GM12891 (cell line): ENCODE measurements at regions not wholly inside any gene's neighbourhood (a gene's known extent, or its start where the extent isn't known, plus 50 kb on each side); places are given as distances from the start of the nearest gene placed in this dataset.

Experiments
- POLR2A ChIP-seq: IDR thresholded peaks from 2 replicates; pipeline ENCODE4 v1.6.1; 2011; ENCODE audit warnings: low read depth, low read length, control low read depth
- POLR2AphosphoS5 ChIP-seq: IDR thresholded peaks from 2 replicates; pipeline ENCODE4 v1.6.1; 2011; ENCODE audit warnings: low read depth, low read length, control low read depth

GRCh38 chr16:75789237-75789636, 62.9 kb upstream of the CPHXL start:
- TF ChIP-seq POLR2AphosphoS5 (no peak), POLR2A (no peak)
